NCI-H1417 (cell line): ENCODE measurements at regions not wholly inside any gene's neighbourhood (a gene's known extent, or its start where the extent isn't known, plus 50 kb on each side); places are given as distances from the start of the nearest gene placed in this dataset.

ENCODE experiments used
- DNase-seq, 3 experiments: peaks; one replicate each; lab custom pipeline; 2025; lab: John Stamatoyannopoulos, UW

GRCh38 chr2:172204309-172204708, 101.6 kb upstream of the DLX2 start:
- DNase-seq: no peak

- DNase-seq: no peak
Observed at GRCh38 chr2:172204762-172205161, 102.1 kb upstream of the DLX2 start.

GRCh38 chr2:172205292-172205691, 102.6 kb upstream of the DLX2 start:
- DNase-seq: no peak

- DNase-seq: peak in 1 of 3 experiments; percentile 5
Observed at GRCh38 chr2:172207911-172208310, 105.2 kb upstream of the DLX2 start.

GRCh38 chr2:172208791-172209325, 106.2 kb upstream of the DLX2 start:
- DNase-seq: no peak

GRCh38 chr2:172210599-172210998, 107.9 kb upstream of the DLX2 start:
- DNase-seq: no peak

GRCh38 chr2:172211512-172211911, 108.8 kb upstream of the DLX2 start:
- DNase-seq: no peak

- DNase-seq: no peak
Observed at GRCh38 chr2:172213116-172213860, 110.6 kb upstream of the DLX2 start.

- no peak for DNase-seq
Observed at GRCh38 chr2:172214252-172214651, 111.6 kb upstream of the DLX2 start.

GRCh38 chr2:172215172-172215935, 112.7 kb upstream of the DLX2 start:
- no peak for DNase-seq

- no peak for DNase-seq
Observed at GRCh38 chr2:172215936-172216335, 113.2 kb upstream of the DLX2 start.

GRCh38 chr2:172216477-172216876, 113.8 kb upstream of the DLX2 start:
- DNase-seq: no peak

- no peak for DNase-seq
Observed at GRCh38 chr2:172219201-172219600, 116.5 kb upstream of the DLX2 start.

- DNase-seq: no peak
Observed at GRCh38 chr2:172220121-172220520, 117.4 kb upstream of the DLX2 start.

GRCh38 chr2:172223601-172224054, 120.9 kb upstream of the DLX2 start:
- DNase-seq: no peak

GRCh38 chr2:172225786-172226185, 123.1 kb upstream of the DLX2 start:
- DNase-seq: no peak

GRCh38 chr2:172226244-172227061, 123.8 kb upstream of the DLX2 start:
- DNase-seq: no peak

- no peak for DNase-seq
Observed at GRCh38 chr2:172227719-172228118, 125.0 kb upstream of the DLX2 start.

- DNase-seq: no peak
Observed at GRCh38 chr2:172228177-172228808, 125.6 kb upstream of the DLX2 start.

GRCh38 chr2:172229125-172229524, 126.4 kb upstream of the DLX2 start:
- no peak for DNase-seq

- no peak for DNase-seq
Observed at GRCh38 chr2:172230332-172230888, 127.7 kb upstream of the DLX2 start.
